GM23248 (cell line): ENCODE measurements at regions not wholly inside any gene's neighbourhood (a gene's known extent, or its start where the extent isn't known, plus 50 kb on each side); places are given as distances from the start of the nearest gene placed in this dataset.

Source experiments
- EZH2 ChIP-seq: fragments of 200-600 bp; sonication (generic); IDR thresholded peaks from 2 replicates; pipeline ENCODE4 v1.6.1; 2018; ENCODE audit warnings: antibody characterized with exemption, mild to moderate bottlenecking; ENCODE audit not compliant: insufficient read depth, poor library complexity, severe bottlenecking
- EZH2phosphoT487 ChIP-seq: fragments of 200-600 bp; sonication (generic); IDR thresholded peaks from 2 replicates; pipeline ENCODE4 v1.6.1; 2018; ENCODE audit warnings: antibody characterized with exemption, moderate library complexity, mild to moderate bottlenecking, low read depth; ENCODE audit not compliant: insufficient read depth

- TF ChIP-seq EZH2phosphoT487, result no peak
- no peak for TF ChIP-seq EZH2
Measured at GRCh38 chr2:67917332-67918054, 145.3 kb downstream of the C1D start.
